ENCODE measurements at regions not wholly inside any gene's neighbourhood (a gene's known extent, or its start where the extent isn't known, plus 50 kb on each side); places are given as distances from the start of the nearest gene placed in this dataset.
"Not testable (repeated sequence)": the region's sequence is repeated elsewhere in the genome, so short reads cannot be mapped to it uniquely, and the experiment has no call there.

GRCh38 chr14:85165094-85165493, 364.9 kb upstream of the FLRT2 start:
- no peak overlapping the region for H3K4me3 Mint-ChIP-seq
- no peaks in the 10 kb centered on the region for H3K27me3 Mint-ChIP-seq (ENCODE audit: low read depth)
- no peaks in the 10 kb centered on the region for H3K4me1 Mint-ChIP-seq (ENCODE audit: low read depth)

GRCh38 chr14:85169381-85169780, 360.6 kb upstream of the FLRT2 start:
- Mint-ChIP-seq H3K9me3 (no peaks in the 10 kb centered on the region), H3K27ac (no peak overlapping the region), H3K27me3 (ENCODE audit: low read depth) (no peaks in the 10 kb centered on the region), H3K4me1 (ENCODE audit: low read depth) (no peaks in the 10 kb centered on the region), H3K36me3 (ENCODE audit: low read depth) (no peaks in the 10 kb centered on the region), H3K4me3 (no peak overlapping the region)

More at GRCh38 chr14:85165094-85165493, 364.9 kb upstream of the FLRT2 start:
- Mint-ChIP-seq H3K36me3 (ENCODE audit: low read depth) (no peaks in the 10 kb centered on the region), H3K27ac (no peak overlapping the region), H3K9me3 (peaks cover 16% of the 10 kb centered on the region)

GRCh38 chr14:85172290-85172689, 357.7 kb upstream of the FLRT2 start:
- Mint-ChIP-seq H3K27me3 (ENCODE audit: low read depth) (no peaks in the 10 kb centered on the region), H3K36me3 (ENCODE audit: low read depth) (no peaks in the 10 kb centered on the region), H3K4me1 (ENCODE audit: low read depth) (no peaks in the 10 kb centered on the region), H3K4me3 (no peak overlapping the region), H3K9me3 (no peaks in the 10 kb centered on the region), H3K27ac (no peak overlapping the region)

- Mint-ChIP-seq H3K27ac (no peak overlapping the region), H3K9me3 (no peaks in the 10 kb centered on the region), H3K4me3 (no peak overlapping the region), H3K36me3 (ENCODE audit: low read depth) (no peaks in the 10 kb centered on the region), H3K4me1 (ENCODE audit: low read depth) (no peaks in the 10 kb centered on the region), H3K27me3 (ENCODE audit: low read depth) (no peaks in the 10 kb centered on the region)
These were observed 357.0 kb upstream of the FLRT2 start for GRCh38 chr14:85172889-85173477.

GRCh38 chr14:85175556-85175955, 354.4 kb upstream of the FLRT2 start:
- H3K4me3 Mint-ChIP-seq, result no peak overlapping the region
- H3K36me3 Mint-ChIP-seq (ENCODE audit: low read depth), result no peaks in the 10 kb centered on the region
- H3K4me1 Mint-ChIP-seq (ENCODE audit: low read depth), result no peaks in the 10 kb centered on the region
- no peak overlapping the region for H3K27ac Mint-ChIP-seq
- H3K27me3 Mint-ChIP-seq (ENCODE audit: low read depth), result no peaks in the 10 kb centered on the region
- no peaks in the 10 kb centered on the region for H3K9me3 Mint-ChIP-seq

GRCh38 chr14:85178864-85179263, 351.1 kb upstream of the FLRT2 start:
- H3K27ac Mint-ChIP-seq, result no peak overlapping the region
- no peak overlapping the region for H3K4me3 Mint-ChIP-seq
- no peaks in the 10 kb centered on the region for H3K4me1 Mint-ChIP-seq (ENCODE audit: low read depth)
- no peaks in the 10 kb centered on the region for H3K36me3 Mint-ChIP-seq (ENCODE audit: low read depth)
- H3K9me3 Mint-ChIP-seq, result no peaks in the 10 kb centered on the region
- H3K27me3 Mint-ChIP-seq (ENCODE audit: low read depth), result no peaks in the 10 kb centered on the region

- Mint-ChIP-seq H3K9me3 (no peaks in the 10 kb centered on the region), H3K4me1 (ENCODE audit: low read depth) (no peaks in the 10 kb centered on the region), H3K27ac (no peak overlapping the region), H3K36me3 (ENCODE audit: low read depth) (no peaks in the 10 kb centered on the region), H3K27me3 (ENCODE audit: low read depth) (no peaks in the 10 kb centered on the region), H3K4me3 (no peak overlapping the region)
These were observed 349.1 kb upstream of the FLRT2 start for GRCh38 chr14:85180876-85181275.

GRCh38 chr14:85182282-85182681, 347.7 kb upstream of the FLRT2 start:
- Mint-ChIP-seq H3K36me3 (ENCODE audit: low read depth) (no peaks in the 10 kb centered on the region), H3K9me3 (peaks cover 3% of the 10 kb centered on the region)

GRCh38 chr14:85186082-85186481, 343.9 kb upstream of the FLRT2 start:
- Mint-ChIP-seq H3K4me3 (no peak overlapping the region), H3K9me3 (peaks cover 10% of the 10 kb centered on the region), H3K27me3 (ENCODE audit: low read depth) (no peaks in the 10 kb centered on the region), H3K36me3 (ENCODE audit: low read depth) (no peaks in the 10 kb centered on the region), H3K4me1 (ENCODE audit: low read depth) (no peaks in the 10 kb centered on the region), H3K27ac (no peak overlapping the region)

More at GRCh38 chr14:85182282-85182681, 347.7 kb upstream of the FLRT2 start:
- no peak overlapping the region for H3K4me3 Mint-ChIP-seq
- no peak overlapping the region for H3K27ac Mint-ChIP-seq
- H3K4me1 Mint-ChIP-seq (ENCODE audit: low read depth), result no peaks in the 10 kb centered on the region
- H3K27me3 Mint-ChIP-seq (ENCODE audit: low read depth), result no peaks in the 10 kb centered on the region

- Mint-ChIP-seq H3K9me3 (peaks cover 10% of the 10 kb centered on the region), H3K4me3 (no peak overlapping the region), H3K27me3 (ENCODE audit: low read depth) (no peaks in the 10 kb centered on the region), H3K4me1 (ENCODE audit: low read depth) (no peaks in the 10 kb centered on the region), H3K27ac (no peak overlapping the region), H3K36me3 (ENCODE audit: low read depth) (no peaks in the 10 kb centered on the region)
These were observed 342.4 kb upstream of the FLRT2 start for GRCh38 chr14:85187521-85187920.

- Mint-ChIP-seq H3K9me3 (peaks cover 15% of the 10 kb centered on the region), H3K36me3 (ENCODE audit: low read depth) (no peaks in the 10 kb centered on the region), H3K27ac (no peak overlapping the region)
These were observed 341.1 kb upstream of the FLRT2 start for GRCh38 chr14:85188836-85189235.

GRCh38 chr14:85189253-85189652, 340.7 kb upstream of the FLRT2 start:
- H3K4me1 Mint-ChIP-seq (ENCODE audit: low read depth); H3K4me3 Mint-ChIP-seq; H3K27me3 Mint-ChIP-seq (ENCODE audit: low read depth); H3K27ac Mint-ChIP-seq; H3K36me3 Mint-ChIP-seq (ENCODE audit: low read depth): not testable (repeated sequence)
- peaks cover 17% of the 10 kb centered on the region for H3K9me3 Mint-ChIP-seq

More at GRCh38 chr14:85188836-85189235, 341.1 kb upstream of the FLRT2 start:
- no peaks in the 10 kb centered on the region for H3K27me3 Mint-ChIP-seq (ENCODE audit: low read depth)
- no peak overlapping the region for H3K4me3 Mint-ChIP-seq
- H3K4me1 Mint-ChIP-seq (ENCODE audit: low read depth), result no peaks in the 10 kb centered on the region

- no peak overlapping the region for H3K4me3 Mint-ChIP-seq
- H3K27ac Mint-ChIP-seq, result no peak overlapping the region
- no peaks in the 10 kb centered on the region for H3K4me1 Mint-ChIP-seq (ENCODE audit: low read depth)
- no peaks in the 10 kb centered on the region for H3K27me3 Mint-ChIP-seq (ENCODE audit: low read depth)
- H3K9me3 Mint-ChIP-seq, result peaks cover 21% of the 10 kb centered on the region
- no peaks in the 10 kb centered on the region for H3K36me3 Mint-ChIP-seq (ENCODE audit: low read depth)
These were observed 339.7 kb upstream of the FLRT2 start for GRCh38 chr14:85190251-85190650.

- Mint-ChIP-seq H3K4me3 (no peak overlapping the region), H3K36me3 (ENCODE audit: low read depth) (no peaks in the 10 kb centered on the region), H3K9me3 (peaks cover 22% of the 10 kb centered on the region), H3K4me1 (ENCODE audit: low read depth) (no peaks in the 10 kb centered on the region), H3K27ac (no peak overlapping the region), H3K27me3 (ENCODE audit: low read depth) (no peaks in the 10 kb centered on the region)
These were observed 338.0 kb upstream of the FLRT2 start for GRCh38 chr14:85191986-85192385.

- H3K27ac Mint-ChIP-seq, result no peak overlapping the region
- peaks cover 16% of the 10 kb centered on the region for H3K9me3 Mint-ChIP-seq
- H3K36me3 Mint-ChIP-seq (ENCODE audit: low read depth), result no peaks in the 10 kb centered on the region
- no peaks in the 10 kb centered on the region for H3K27me3 Mint-ChIP-seq (ENCODE audit: low read depth)
- H3K4me3 Mint-ChIP-seq, result no peak overlapping the region
- H3K4me1 Mint-ChIP-seq (ENCODE audit: low read depth), result no peaks in the 10 kb centered on the region
These were observed 334.0 kb upstream of the FLRT2 start for GRCh38 chr14:85195872-85196477.
